HG03460 (cell line): ENCODE measurements at regions not wholly inside any gene's neighbourhood (a gene's known extent, or its start where the extent isn't known, plus 50 kb on each side); places are given as distances from the start of the nearest gene placed in this dataset.
"Not testable (repeated sequence)": the region's sequence is repeated elsewhere in the genome, so short reads cannot be mapped to it uniquely, and the experiment has no call there.

Experiments used
- ATAC-seq: cut with Tn5 transposase; IDR thresholded peaks from one replicate; pipeline ENCODE4 v1.9.1; 2021; ENCODE audit not compliant: unreplicated experiment

DNA sequence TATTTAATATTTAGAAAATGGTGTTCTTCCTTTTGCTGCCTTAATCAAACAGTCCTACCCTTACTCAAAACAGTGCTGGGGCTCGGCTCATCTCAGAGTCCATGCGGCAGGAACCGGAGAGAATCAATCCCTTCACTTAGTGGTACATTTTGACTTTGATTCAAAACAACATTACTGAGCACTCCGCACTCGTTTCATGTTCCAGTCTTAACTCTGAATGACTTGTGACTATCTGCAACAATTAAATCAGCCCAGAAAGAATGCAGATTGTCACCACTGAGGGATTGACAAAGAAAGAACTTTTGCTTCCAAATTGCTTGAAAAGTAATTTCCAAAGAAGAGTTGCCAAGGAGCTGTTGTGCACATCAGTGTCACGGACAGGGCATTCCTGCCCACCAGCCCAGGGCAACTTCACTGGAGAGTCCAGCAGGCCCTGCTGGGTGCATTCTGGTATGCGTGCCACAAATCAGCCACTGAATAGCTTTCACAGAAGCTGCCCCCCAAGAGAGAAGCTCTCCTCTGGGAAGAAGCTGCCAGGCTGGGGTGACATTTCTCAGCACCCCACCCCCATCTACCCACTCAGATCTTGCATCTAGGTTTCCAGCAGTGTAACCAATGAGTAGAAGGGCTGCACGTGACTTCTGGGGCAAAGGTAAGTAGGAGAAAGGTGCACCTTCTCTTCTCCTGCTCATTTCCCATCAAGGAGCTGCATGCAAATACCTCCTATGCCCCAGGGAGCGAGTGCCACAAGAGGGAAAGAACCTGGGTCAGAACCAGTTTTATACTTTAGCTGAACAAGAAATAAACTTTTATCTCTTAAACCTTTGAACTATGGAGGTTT, 84.6 kb upstream of the ATP8B1 start:
- ATAC-seq = no peak

GRCh38 chr18:57885931-57886330, 82.8 kb upstream of the ATP8B1 start:
- ATAC-seq = no peak

GRCh38 chr18:57882465-57882864, 79.3 kb upstream of the ATP8B1 start:
- ATAC-seq = no peak

- ATAC-seq = peak; percentile 50
Measured at GRCh38 chr18:57881818-57882413, 78.8 kb upstream of the ATP8B1 start.

DNA sequence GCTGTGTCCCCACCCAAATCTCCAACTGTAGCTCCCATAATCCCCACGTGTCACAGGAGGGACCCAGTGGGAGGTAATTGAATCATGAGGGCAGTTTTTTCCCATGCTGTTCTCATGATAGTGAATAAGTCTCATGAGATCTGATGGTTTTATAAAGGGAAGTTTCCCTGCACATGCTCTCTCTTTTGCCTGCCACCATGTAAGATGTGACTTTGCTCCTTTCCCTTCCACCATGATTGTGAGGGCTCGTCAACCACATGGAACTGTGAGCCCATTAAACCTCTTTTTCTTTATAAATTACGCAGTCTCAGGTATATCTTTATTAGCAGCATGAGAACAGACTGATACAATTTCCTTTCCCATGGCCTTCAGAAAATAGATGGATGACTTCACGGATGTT, 76.8 kb upstream of the ATP8B1 start:
- ATAC-seq = not testable (repeated sequence)

GRCh38 chr18:57869221-57869620, 66.1 kb upstream of the ATP8B1 start:
- no peak for ATAC-seq

DNA sequence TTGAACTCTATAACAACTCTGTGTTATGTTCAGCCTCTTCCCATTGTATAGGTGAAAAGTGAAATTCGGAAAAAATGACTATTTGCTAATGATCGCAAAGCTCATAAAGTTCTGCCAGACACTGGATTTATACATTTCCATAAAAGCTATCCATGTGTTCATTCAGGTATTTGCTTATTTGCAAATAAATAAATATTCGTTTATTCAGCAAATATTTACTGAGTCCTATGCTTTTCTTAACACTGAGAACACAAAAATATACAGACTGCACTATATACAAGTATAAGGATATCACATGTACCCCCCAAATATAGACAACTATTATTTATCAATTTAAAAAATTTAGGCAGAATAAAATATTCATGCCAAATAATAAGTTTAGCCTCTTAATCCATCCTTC, 63.2 kb upstream of the ATP8B1 start:
- ATAC-seq = no peak

GRCh38 chr18:57864615-57865121, 61.6 kb upstream of the ATP8B1 start:
- no peak for ATAC-seq

DNA sequence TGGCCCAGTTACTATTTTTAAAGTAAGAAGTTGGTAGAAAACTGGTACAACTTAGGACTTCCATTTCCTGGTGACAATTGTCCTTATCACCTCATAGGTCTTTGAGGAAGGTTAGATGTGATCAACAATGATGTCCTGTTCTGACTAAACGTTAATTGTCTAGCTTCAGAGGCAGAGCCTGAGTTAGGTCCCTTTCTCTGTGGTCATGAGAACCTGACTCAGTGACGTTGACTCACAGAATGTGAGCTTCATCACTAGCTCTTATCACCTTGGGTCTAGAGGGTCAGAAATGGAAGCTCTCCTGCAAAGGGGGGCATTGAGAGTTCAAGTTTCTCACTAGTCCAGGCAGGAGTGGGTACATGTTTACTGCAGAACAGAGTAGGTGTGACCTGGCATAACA, 60.6 kb upstream of the ATP8B1 start:
- ATAC-seq = no peak

- no peak for ATAC-seq
Measured at GRCh38 chr18:57859314-57859713, 56.2 kb upstream of the ATP8B1 start.

DNA sequence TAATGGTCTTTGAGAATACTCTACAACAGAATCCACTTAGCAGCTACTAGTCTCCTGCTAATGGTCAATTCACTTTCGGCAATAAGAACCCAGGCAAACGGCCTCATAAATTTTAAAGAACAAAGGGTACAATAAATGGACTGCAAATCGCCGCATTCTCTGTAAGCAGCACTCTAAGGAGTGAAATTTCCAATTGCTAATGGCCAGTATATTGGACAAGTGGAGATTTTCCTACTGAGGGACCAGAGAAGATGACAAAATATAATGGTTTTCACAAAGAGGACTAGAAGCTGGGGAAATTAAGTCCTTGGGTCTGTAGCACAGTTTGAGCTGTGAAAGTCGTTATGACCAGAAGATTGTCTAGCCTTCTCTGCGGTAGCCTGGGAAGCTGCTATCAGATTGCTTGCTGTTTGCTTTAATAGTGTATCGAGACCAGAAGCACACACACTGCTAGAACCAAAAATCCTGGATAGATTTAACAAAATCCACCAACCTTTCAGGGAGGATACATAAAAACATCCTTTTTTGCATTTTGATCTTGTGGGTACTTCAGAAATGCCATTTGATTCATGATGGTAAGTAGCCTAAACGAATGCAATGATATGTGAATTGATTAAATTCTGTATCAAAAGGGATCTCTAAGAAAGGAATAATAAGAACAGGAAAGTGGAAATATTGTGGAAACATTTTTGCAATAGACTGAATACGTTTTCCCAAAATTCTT, 53.6 kb upstream of the ATP8B1 start:
- no peak for ATAC-seq

DNA sequence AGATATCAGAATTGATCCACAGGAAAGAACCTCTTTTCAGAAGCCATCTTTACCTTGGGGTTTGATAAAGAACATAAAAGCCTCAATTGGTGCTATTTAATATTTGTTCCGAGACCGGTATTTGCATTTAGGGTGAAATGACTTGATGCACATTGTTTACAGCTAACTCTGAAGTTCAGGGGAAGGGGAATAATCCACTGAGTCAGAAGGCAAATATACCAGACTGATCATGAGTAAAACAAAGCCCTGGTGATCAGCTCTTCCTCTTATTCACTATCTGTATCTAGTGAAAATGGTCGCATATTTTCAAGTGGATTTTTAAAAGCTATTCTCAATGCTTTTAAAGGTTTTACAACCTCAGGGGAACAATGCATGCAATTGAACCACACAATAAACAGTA, 53.0 kb upstream of the ATP8B1 start:
- ATAC-seq = no peak

DNA sequence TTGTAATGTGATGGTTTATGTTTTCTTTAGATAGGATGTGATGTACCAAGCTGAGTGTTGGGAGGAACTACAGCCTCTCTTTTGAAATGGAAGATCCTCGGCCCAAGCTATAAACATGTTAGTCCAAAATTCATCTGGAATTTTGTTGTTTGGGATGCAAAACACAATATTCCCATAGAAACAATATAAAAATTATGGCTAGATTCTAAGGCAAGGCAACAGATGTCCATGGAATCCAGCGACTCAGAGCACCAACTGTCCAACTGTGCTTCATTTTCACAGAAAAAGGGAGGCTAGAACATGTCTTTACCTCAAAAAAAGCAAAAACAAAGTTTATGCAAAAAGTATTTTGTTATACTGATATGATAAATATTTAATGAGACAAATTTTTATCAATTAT, 52.4 kb upstream of the ATP8B1 start:
- ATAC-seq = no peak

GRCh38 chr18:57854726-57855125, 51.6 kb upstream of the ATP8B1 start:
- no peak for ATAC-seq

DNA sequence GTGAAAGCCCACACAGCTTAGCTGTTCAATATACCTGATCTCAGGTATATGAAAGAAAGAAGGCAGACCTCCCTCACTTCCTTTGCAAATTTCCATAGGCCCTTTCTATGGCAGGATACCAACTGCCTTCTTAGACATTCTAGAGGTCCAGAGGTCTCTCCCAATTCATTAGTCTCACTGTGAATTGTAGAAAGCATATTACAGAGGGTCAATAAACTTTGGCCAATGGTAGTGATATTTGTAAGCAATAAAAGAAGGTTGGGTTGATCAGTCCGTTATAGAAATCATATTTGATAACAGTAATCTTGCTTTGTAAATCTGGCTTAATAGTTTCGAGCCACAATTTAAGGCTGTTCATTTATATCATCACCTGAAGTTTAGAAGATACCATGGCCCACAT, 50.7 kb upstream of the ATP8B1 start:
- ATAC-seq = no peak

DNA sequence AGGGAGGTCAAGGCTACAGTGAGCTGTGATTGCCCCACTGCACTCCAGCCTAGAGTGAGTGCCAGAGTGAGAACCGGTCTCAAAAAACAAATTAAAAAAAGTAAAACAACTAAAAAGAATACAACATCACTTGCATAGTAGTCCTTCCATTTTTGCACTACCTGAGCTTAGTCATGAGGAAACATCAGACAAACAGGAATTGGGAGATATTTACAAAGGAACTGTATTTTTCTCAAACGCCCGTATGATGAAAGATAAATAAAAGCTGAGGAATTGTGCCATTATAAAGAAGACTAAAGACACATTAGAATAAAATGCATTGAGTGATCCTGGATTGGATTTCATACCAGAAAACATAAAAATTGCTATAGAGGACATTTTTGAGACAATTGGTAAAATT, 50.0 kb upstream of the ATP8B1 start:
- no peak for ATAC-seq
